ENCODE measurements at regions not wholly inside any gene's neighbourhood (a gene's known extent, or its start where the extent isn't known, plus 50 kb on each side); places are given as distances from the start of the nearest gene placed in this dataset.

- H3K9me3 ChIP-seq (ENCODE audit: control insufficient read depth, insufficient read depth, low read depth, low read length) = no peaks in the 10 kb centered on the region
- no peak overlapping the region for H3K9ac ChIP-seq (ENCODE audit: insufficient read depth, low read length)
- no peak for DNase-seq (ENCODE audit: low read depth in 2 of 2)
- no peaks in the 10 kb centered on the region for H3K79me2 ChIP-seq (ENCODE audit: control insufficient read depth, insufficient read depth, low read length)
- H3K36me3 ChIP-seq (ENCODE audit: control insufficient read depth, insufficient read depth, low read length) = no peaks in the 10 kb centered on the region
- H3K27ac ChIP-seq (ENCODE audit: insufficient read depth, low read length) = no peak overlapping the region
- H2AFZ ChIP-seq (ENCODE audit: low read length) = no peak overlapping the region
- H4K20me1 ChIP-seq (ENCODE audit: control insufficient read depth, extremely low read depth, insufficient read depth, low read length) = no peaks in the 10 kb centered on the region
- H3K4me2 ChIP-seq (ENCODE audit: extremely low read depth, insufficient read depth, low read length) = no peak overlapping the region
- H3K27me3 ChIP-seq (ENCODE audit: control insufficient read depth, insufficient read depth, low read length) = no peaks in the 10 kb centered on the region
- H3K4me1 ChIP-seq (ENCODE audit: control insufficient read depth, extremely low read depth, insufficient read depth, low read length) = no peaks in the 10 kb centered on the region
- TF ChIP-seq EZH2 (IDR thresholded peaks at IDR 0.05; ENCODE audit: low read length, missing control alignments) = no peak
- no peak for TF ChIP-seq CTCF (conservative IDR thresholded peaks at IDR 0.05 in 1 of 2, IDR thresholded peaks at IDR 0.05 in 1 of 2; ENCODE audit: low read depth in 1 of 2, low read length in 2 of 2)
- no peak overlapping the region for H3K4me3 ChIP-seq (replicated peaks in 1 of 4; ENCODE audit: control extremely low read depth in 1 of 4, insufficient read depth in 1 of 4, low read depth in 3 of 4, low read length in 4 of 4)
Measured at GRCh38 chr19:30879225-30879624, 470.0 kb downstream of the TSHZ3 start.

- no peaks in the 10 kb centered on the region for H3K27me3 ChIP-seq (ENCODE audit: control insufficient read depth, insufficient read depth, low read length)
- H3K4me1 ChIP-seq (ENCODE audit: control insufficient read depth, extremely low read depth, insufficient read depth, low read length) = no peaks in the 10 kb centered on the region
Measured at GRCh38 chr19:30878495-30878894, 470.7 kb downstream of the TSHZ3 start.

GRCh38 chr19:30877661-30878113 lies 471.5 kb downstream of the TSHZ3 start:
- Histone ChIP-seq H3K36me3 (ENCODE audit: control insufficient read depth, insufficient read depth, low read length) (no peaks in the 10 kb centered on the region), H3K4me2 (ENCODE audit: extremely low read depth, insufficient read depth, low read length) (no peak overlapping the region), H3K9ac (ENCODE audit: insufficient read depth, low read length) (no peak overlapping the region), H4K20me1 (ENCODE audit: control insufficient read depth, extremely low read depth, insufficient read depth, low read length) (no peaks in the 10 kb centered on the region), H3K27me3 (ENCODE audit: control insufficient read depth, insufficient read depth, low read length) (no peaks in the 10 kb centered on the region), H3K27ac (ENCODE audit: insufficient read depth, low read length) (no peak overlapping the region), H3K4me3 (replicated peaks in 1 of 4; ENCODE audit: control extremely low read depth in 1 of 4, insufficient read depth in 1 of 4, low read depth in 3 of 4, low read length in 4 of 4) (no peak overlapping the region), H3K79me2 (ENCODE audit: control insufficient read depth, insufficient read depth, low read length) (no peaks in the 10 kb centered on the region), H2AFZ (ENCODE audit: low read length) (no peak overlapping the region), H3K4me1 (ENCODE audit: control insufficient read depth, extremely low read depth, insufficient read depth, low read length) (no peaks in the 10 kb centered on the region), H3K9me3 (ENCODE audit: control insufficient read depth, insufficient read depth, low read depth, low read length) (no peaks in the 10 kb centered on the region)
- no peak for TF ChIP-seq CTCF (conservative IDR thresholded peaks at IDR 0.05 in 1 of 2, IDR thresholded peaks at IDR 0.05 in 1 of 2; ENCODE audit: low read depth in 1 of 2, low read length in 2 of 2)
- no peak for TF ChIP-seq EZH2 (IDR thresholded peaks at IDR 0.05; ENCODE audit: low read length, missing control alignments)
- DNase-seq (ENCODE audit: low read depth in 2 of 2) = no peak

More at GRCh38 chr19:30878495-30878894, 470.7 kb downstream of the TSHZ3 start:
- Histone ChIP-seq H3K79me2 (ENCODE audit: control insufficient read depth, insufficient read depth, low read length) (no peaks in the 10 kb centered on the region), H3K4me3 (replicated peaks in 1 of 4; ENCODE audit: control extremely low read depth in 1 of 4, insufficient read depth in 1 of 4, low read depth in 3 of 4, low read length in 4 of 4) (no peak overlapping the region), H3K27ac (ENCODE audit: insufficient read depth, low read length) (no peak overlapping the region), H3K4me2 (ENCODE audit: extremely low read depth, insufficient read depth, low read length) (no peak overlapping the region), H3K9ac (ENCODE audit: insufficient read depth, low read length) (no peak overlapping the region), H3K9me3 (ENCODE audit: control insufficient read depth, insufficient read depth, low read depth, low read length) (no peaks in the 10 kb centered on the region), H2AFZ (ENCODE audit: low read length) (no peak overlapping the region), H3K36me3 (ENCODE audit: control insufficient read depth, insufficient read depth, low read length) (no peaks in the 10 kb centered on the region), H4K20me1 (ENCODE audit: control insufficient read depth, extremely low read depth, insufficient read depth, low read length) (no peaks in the 10 kb centered on the region)
- DNase-seq (ENCODE audit: low read depth in 2 of 2) = no peak
- TF ChIP-seq CTCF (conservative IDR thresholded peaks at IDR 0.05 in 1 of 2, IDR thresholded peaks at IDR 0.05 in 1 of 2; ENCODE audit: low read depth in 1 of 2, low read length in 2 of 2) = no peak
- no peak for TF ChIP-seq EZH2 (IDR thresholded peaks at IDR 0.05; ENCODE audit: low read length, missing control alignments)

Data from fibroblast of lung (primary cell).